Retinal pigment epithelial cell (primary cell): ENCODE measurements at regions not wholly inside any gene's neighbourhood (a gene's known extent, or its start where the extent isn't known, plus 50 kb on each side); places are given as distances from the start of the nearest gene placed in this dataset.

ENCODE experiments used
- DNase-seq: peaks from one replicate; pipeline ENCODE4 v3.0.0-alpha.2; 2010; ENCODE audit warnings: low read depth
- H3K4me3 ChIP-seq: 2 replicates; pipeline ENCODE4 v1.5.1; 2011; ENCODE audit warnings: mild to moderate bottlenecking, low read length, control low read depth, moderate library complexity
- TF ChIP-seq, protein P1 (sequence below): conservative IDR thresholded peaks from 2 replicates; pipeline ENCODE4 v1.5.1; 2011; ENCODE audit warnings: low read depth, low read length, control low read depth, inconsistent platforms

DNA sequence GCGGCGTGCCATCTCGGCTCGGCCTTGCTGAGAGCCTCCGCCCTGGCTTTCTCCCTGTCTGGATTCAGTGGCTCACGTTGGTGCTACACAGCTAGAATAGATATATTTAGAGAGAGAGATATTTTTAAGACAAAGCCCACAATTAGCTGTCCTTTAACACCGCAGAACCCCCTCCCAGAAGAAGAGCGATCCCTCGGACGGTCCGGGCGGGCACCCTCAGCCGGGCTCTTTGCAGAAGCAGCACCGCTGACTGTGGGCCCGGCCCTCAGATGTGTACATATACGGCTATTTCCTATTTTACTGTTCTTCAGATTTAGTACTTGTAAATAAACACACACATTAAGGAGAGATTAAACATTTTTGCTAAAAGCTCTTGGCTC, 54.1 kb downstream of the PLXNA1 start:
- no peak for DNase-seq
- TF ChIP-seq, protein P1, sequence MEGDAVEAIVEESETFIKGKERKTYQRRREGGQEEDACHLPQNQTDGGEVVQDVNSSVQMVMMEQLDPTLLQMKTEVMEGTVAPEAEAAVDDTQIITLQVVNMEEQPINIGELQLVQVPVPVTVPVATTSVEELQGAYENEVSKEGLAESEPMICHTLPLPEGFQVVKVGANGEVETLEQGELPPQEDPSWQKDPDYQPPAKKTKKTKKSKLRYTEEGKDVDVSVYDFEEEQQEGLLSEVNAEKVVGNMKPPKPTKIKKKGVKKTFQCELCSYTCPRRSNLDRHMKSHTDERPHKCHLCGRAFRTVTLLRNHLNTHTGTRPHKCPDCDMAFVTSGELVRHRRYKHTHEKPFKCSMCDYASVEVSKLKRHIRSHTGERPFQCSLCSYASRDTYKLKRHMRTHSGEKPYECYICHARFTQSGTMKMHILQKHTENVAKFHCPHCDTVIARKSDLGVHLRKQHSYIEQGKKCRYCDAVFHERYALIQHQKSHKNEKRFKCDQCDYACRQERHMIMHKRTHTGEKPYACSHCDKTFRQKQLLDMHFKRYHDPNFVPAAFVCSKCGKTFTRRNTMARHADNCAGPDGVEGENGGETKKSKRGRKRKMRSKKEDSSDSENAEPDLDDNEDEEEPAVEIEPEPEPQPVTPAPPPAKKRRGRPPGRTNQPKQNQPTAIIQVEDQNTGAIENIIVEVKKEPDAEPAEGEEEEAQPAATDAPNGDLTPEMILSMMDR = no peak
- H3K4me3 ChIP-seq = no peak overlapping the region

DNA sequence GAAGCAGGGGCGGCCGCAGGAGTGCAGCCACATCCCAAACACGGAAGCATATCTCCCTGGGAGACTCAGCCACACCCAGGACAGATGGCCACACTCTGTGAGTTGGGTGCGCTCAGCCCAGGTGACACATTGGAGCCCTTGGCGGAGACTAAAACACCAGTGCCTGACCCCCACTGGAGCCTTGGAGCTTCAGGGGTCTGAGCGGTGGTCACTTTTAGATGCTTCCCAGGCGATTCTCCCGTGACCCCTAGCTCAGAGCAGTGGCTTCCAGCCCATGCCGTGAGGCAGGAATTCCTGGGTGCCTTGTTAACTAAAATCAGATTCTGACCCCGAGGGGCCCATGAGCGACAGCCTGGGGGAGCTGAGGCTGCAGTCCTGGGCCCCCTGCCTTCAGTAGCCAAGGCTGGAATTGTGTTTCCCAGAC, 54.5 kb downstream of the PLXNA1 start:
- no peak for DNase-seq
- TF ChIP-seq, protein P1 = no peak
- H3K4me3 ChIP-seq = no peak overlapping the region

DNA sequence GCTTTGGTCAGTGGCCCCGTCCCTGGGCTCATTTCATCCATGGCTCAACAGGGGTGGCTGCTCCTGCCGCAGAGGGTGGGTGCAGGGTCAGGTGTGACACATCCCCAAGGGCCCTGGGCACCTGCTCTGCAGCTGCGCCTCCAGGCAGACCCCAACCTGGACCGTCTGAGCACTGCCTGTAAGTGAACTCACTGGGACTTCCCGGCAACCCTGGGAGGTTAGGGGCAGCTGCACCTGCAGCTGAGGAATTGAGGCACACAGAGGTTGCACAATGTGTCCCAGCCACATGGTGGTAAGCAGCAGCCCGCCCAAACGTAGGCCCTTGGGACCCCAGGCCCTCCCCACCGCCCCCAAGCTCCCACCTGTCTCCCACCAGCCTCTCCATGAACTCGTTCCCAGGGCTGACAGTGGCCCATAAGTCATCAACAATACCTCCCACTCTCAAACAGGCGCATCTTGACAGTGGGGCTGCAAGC, 55.1 kb downstream of the PLXNA1 start:
- no peak overlapping the region for H3K4me3 ChIP-seq
- no peak for DNase-seq
- TF ChIP-seq, protein P1 = no peak

DNA sequence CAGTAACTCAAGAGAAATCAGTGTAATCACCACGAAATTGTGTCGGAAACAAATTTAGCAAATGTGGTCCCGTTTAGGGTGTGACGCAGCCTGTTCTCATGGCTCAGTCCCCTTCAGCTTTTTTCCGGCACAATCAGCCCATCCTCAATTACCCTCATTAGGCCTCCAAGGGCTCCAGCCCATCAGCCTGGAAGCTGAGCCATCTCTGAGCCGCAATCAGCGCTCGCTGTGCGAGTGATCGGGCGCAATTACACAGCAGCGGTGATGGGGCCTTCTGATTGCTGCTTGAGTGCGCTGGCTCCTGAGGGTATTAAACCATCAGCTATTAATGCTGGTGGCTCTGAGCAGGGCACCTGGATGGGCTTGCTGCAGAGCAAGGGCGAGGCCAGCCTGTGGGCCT, 55.6 kb downstream of the PLXNA1 start:
- no peak overlapping the region for H3K4me3 ChIP-seq
- DNase-seq = no peak
- TF ChIP-seq, protein P1 = no peak

DNA sequence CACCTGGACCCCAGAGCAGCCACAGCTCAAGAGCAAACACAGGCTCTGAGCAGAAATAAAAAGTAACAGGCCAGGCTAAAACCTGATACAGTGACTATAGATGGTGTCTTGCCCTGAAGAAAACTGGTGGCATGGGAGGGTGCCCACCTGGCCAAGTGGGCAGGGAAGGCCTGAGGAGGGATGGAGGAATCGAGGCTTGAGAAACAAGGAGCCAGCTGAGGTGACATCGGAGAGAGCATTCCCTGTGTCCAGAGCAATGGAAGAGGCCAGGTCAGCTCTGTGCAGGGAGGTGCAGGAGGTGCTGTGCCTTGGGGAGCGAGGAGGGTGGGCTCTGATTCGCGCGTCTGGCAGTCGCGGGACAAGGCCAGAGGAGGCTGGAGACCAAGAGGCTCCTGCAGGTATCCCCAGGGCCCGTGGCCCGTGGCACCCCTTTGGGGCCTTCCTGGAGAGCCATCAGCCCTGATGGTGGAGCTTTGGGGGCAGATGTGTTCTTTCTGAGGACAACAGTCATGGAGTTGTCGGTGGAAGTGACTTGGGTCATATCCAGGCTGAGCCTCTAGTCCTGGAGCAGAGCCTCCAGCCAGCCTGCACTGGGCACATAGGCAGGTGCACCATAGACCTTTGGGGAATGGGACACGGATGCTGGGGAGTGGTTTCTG, 56.1 kb downstream of the PLXNA1 start:
- DNase-seq = no peak
- H3K4me3 ChIP-seq = no peak overlapping the region
- TF ChIP-seq, protein P1 = no peak

DNA sequence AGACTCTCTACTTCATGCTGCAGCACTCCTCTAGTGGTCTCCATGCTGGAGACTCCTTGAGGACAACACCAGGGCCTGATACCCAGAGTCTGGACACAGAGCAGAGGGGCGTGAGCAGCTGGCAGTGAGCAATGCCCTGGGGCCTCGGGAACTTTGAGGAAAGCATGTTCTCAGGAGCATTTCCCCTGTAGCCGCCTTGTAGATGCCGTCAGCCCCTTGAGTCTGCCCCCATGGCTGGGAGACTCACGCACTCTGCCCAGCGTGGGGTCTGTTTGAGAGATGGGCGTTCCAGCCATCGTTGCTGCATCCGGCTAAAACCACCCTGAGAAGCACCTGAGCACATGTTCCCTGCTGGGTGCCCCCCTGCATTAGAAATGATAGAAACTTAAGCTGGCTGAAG, 56.8 kb downstream of the PLXNA1 start:
- H3K4me3 ChIP-seq = no peak overlapping the region
- no peak for DNase-seq
- TF ChIP-seq, protein P1 = no peak

DNA sequence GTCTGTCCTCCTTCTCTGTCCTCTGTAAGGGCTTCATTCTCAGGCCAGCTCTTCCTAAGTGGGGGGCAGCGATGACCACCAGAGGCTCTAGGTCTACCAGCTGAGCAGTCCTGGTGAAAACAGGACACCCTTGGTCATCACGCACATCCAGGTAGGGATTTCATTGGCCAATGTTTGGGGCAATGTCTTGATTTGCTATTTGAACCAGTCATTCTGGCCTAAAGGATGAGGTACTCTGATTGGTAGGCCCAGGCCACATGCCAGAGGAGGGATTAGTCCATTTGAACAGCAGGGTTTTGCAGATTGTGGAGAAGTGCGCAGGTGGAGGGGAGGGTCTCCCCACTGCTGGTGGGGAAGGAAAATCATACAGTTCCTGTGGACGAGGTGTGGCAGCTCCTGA, 57.3 kb downstream of the PLXNA1 start:
- TF ChIP-seq, protein P1 = no peak
- DNase-seq = no peak
- H3K4me3 ChIP-seq = no peak overlapping the region
